Amniotic epithelial cell (primary cell): ENCODE measurements at regions not wholly inside any gene's neighbourhood (a gene's known extent, or its start where the extent isn't known, plus 50 kb on each side); places are given as distances from the start of the nearest gene placed in this dataset.
"Not testable (repeated sequence)": the region's sequence is repeated elsewhere in the genome, so short reads cannot be mapped to it uniquely, and the experiment has no call there.

ENCODE experiments used
- DNase-seq: peaks from one replicate; pipeline ENCODE4 v3.0.0-alpha.2; 2010; ENCODE audit warnings: low read depth

GRCh38 chr6:106723419-106723818 lies 94.0 kb downstream of the QRSL1 start:
- not testable (repeated sequence) for DNase-seq

GRCh38 chr6:106721189-106721588 lies 91.8 kb downstream of the QRSL1 start:
- not testable (repeated sequence) for DNase-seq
